Anterior cingulate cortex (tissue), 58 donors: ENCODE measurements at regions not wholly inside any gene's neighbourhood (a gene's known extent, or its start where the extent isn't known, plus 50 kb on each side); places are given as distances from the start of the nearest gene placed in this dataset.

ENCODE experiments used
- DNase-seq, 58 donors: peaks; one replicate each; lab custom pipeline; 2025; lab: John Stamatoyannopoulos, UW

- DNase-seq, result no peak
Measured at GRCh38 chr2:157176602-157177001, 80.9 kb upstream of the GALNT5 start.

- DNase-seq, result no peak
Measured at GRCh38 chr2:157178874-157179273, 78.6 kb upstream of the GALNT5 start.

- no peak for DNase-seq
Measured at GRCh38 chr2:157179324-157180105, 78.0 kb upstream of the GALNT5 start.

GRCh38 chr2:157180359-157180758, 77.1 kb upstream of the GALNT5 start:
- no peak for DNase-seq

GRCh38 chr2:157181234-157181633, 76.3 kb upstream of the GALNT5 start:
- no peak for DNase-seq

GRCh38 chr2:157182204-157182709, 75.2 kb upstream of the GALNT5 start:
- peak in 9 of 58 donors; percentile 2 to 27 (median 11) for DNase-seq

- no peak for DNase-seq
Measured at GRCh38 chr2:157182834-157183396, 74.6 kb upstream of the GALNT5 start.

GRCh38 chr2:157184161-157184895, 73.2 kb upstream of the GALNT5 start:
- no peak for DNase-seq

GRCh38 chr2:157185476-157186227, 71.9 kb upstream of the GALNT5 start:
- DNase-seq, result no peak

- DNase-seq, result no peak
Measured at GRCh38 chr2:157190151-157190550, 67.4 kb upstream of the GALNT5 start.

GRCh38 chr2:157191186-157191585, 66.3 kb upstream of the GALNT5 start:
- no peak for DNase-seq

GRCh38 chr2:157192445-157193423, 64.8 kb upstream of the GALNT5 start:
- DNase-seq, result no peak

- no peak for DNase-seq
Measured at GRCh38 chr2:157193461-157193860, 64.0 kb upstream of the GALNT5 start.

GRCh38 chr2:157194097-157194688, 63.3 kb upstream of the GALNT5 start:
- DNase-seq, result peak in 4 of 58 donors; percentile 2 to 14 (median 6)

GRCh38 chr2:157194844-157195243, 62.7 kb upstream of the GALNT5 start:
- no peak for DNase-seq

GRCh38 chr2:157196956-157197355, 60.5 kb upstream of the GALNT5 start:
- DNase-seq, result no peak

- DNase-seq, result no peak
Measured at GRCh38 chr2:157197848-157198247, 59.7 kb upstream of the GALNT5 start.

- DNase-seq, result peak in 1 of 58 donors; percentile 26
Measured at GRCh38 chr2:157203651-157204050, 53.9 kb upstream of the GALNT5 start.

- DNase-seq, result peak in 1 of 58 donors; percentile 9
Measured at GRCh38 chr2:157204401-157204800, 53.1 kb upstream of the GALNT5 start.
